ENCODE measurements at regions not wholly inside any gene's neighbourhood (a gene's known extent, or its start where the extent isn't known, plus 50 kb on each side); places are given as distances from the start of the nearest gene placed in this dataset.
"Not testable (repeated sequence)": the region's sequence is repeated elsewhere in the genome, so short reads cannot be mapped to it uniquely, and the experiment has no call there.

DNA sequence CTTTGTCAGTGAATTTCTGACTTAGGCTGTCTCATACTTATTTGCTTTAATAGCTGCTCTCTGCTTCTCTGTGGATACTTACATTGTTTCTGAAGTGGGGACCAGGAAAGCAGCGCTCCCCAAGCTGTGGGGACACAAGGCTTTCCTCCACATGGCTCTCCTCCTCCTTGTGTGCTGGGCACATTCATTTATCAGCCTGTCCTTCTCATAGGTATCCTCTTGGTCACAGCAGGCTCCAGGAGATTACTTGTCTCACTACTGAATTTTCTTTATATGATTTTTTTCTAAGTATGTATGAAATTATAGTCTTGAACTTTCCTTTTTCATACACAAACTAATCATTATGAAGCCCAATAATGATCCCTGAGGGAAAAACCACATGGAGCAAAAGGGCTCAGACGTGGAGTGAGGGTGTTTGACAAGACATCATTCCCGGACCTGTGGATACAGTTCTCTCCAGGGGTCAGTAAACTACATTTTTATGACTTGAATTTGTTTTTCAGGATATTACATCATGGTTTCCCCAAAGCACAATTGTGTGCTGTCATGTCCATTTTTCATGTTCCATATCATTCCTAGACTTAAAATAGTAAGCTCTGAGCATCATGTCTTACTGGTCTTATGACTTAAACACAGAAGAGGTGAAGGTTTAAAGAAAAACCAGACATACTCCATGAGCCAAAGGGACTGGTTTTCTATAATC is 234.5 kb downstream of the PCSK1 start:
- no peak for DNase-seq

DNA sequence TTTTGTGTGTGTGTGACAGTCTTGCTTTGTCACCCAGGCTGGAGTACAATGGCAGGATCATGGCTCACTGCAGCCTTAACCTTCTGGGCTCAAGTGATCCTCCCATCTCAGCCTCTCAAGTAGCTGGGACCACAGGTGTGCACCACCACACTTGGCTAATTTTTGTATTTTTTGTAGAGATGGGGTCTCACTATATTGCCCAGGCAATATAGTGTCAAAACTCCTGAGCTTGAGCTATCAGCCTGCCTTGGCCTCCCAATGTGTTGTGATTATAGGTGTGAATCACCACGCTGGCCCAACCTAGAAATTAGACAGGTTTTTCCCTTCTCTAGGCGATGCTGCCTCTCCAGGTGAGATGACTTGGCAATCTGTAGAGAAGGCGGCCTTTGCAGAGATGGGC is 235.3 kb downstream of the PCSK1 start:
- DNase-seq, result not testable (repeated sequence)

DNA sequence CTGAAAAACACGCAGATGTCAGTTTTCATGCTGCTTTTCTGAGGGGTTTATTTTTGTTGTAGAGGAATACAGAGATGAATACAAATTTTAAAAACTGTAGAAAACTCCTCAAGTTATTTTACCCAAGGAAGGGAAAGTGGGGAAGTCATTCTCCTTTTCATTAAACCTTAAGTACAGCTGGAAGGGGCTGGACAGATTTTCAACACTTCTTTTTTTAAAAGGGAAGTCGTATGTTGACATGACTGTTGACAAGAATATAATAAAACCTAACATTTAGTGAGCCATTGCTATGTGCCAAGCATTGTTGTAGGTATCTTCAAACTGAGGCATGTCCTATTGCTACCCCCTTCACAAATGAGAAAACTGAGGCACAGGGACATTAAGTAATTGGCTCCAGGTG is 235.7 kb upstream of the ELL2 start:
- no peak for DNase-seq

DNA sequence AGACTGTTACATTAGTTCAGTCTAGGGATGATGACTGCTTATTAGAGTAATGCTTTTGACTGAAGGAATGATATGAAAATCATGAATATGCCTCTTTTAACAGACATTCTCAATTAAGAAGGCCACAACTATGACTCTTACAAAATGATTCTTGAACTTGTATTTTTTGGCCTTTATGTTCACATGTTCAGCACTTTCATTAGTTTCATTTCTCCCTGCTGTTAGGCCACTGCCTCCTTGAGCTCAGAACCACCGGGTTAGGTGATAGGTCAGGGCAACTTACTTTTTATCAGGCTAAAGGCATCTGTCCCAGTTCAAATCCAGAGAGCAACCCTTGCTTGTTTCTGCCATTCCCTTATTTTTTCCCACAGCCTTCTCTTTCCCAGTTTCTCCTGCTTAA is 235.2 kb upstream of the ELL2 start:
- DNase-seq, result no peak

- DNase-seq, result no peak
These were observed 234.8 kb upstream of the ELL2 start for GRCh38 chr5:96196407-96196806.

DNA sequence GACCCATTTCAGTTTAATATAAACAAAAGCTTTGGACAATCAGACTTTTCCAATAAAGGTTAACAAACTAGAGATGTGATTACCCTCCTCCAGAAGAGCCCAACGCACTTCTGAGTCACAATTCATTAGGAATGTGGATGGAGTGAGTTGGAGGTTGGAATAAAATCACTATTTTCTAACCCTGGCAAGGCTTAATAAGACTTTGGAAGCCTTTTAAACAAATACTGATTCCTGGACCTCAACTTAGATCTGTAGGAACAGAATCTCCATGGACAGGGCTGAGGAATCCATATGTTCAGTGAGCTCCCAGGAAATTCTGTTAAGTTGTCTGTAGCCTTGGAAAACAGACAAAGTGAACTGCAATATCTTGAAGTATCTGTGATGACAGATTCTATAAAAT is 233.5 kb upstream of the ELL2 start:
- no peak for DNase-seq

GRCh38 chr5:96194593-96194992 is 232.9 kb upstream of the ELL2 start:
- no peak for DNase-seq

GRCh38 chr5:96193946-96194345 is 232.3 kb upstream of the ELL2 start:
- DNase-seq, result no peak

- no peak for DNase-seq
These were observed 228.3 kb upstream of the ELL2 start for GRCh38 chr5:96189987-96190386.

- DNase-seq, result no peak
These were observed 227.6 kb upstream of the ELL2 start for GRCh38 chr5:96189028-96189826.

DNA sequence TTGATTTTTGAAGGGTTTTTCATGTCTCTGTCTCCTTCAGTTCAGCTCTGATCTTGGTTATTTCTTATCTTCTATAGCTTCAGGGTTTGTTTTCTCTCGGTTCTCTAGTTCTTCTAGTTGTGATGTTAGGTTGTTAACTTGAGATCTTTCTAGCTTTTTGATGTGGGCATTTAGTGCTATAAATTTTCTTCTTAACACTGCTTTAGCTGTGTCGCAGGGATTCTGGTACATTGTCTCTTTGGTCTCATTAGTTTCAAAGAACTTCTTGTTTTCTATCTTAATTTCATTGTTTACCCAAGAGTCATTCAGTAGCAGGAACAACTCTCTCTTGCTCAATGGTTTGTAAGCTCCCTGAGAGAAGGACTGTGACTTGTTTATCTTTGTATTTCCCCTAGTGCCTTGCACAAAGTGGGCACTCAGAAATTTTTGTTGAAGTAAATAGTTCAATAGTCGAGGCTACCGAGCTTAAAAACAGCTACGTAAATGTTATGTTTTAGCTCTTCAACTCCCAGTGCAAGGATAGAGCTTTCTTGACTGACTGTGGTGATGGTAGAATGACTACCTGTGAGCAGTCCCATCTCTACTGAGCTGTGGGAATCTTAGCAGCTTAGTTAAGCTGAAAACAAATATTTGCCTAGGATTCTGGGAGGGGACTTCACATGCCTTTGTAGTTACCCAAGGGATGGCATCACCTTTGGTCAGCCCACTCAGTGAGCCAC is 225.8 kb upstream of the ELL2 start:
- no peak for DNase-seq

DNA sequence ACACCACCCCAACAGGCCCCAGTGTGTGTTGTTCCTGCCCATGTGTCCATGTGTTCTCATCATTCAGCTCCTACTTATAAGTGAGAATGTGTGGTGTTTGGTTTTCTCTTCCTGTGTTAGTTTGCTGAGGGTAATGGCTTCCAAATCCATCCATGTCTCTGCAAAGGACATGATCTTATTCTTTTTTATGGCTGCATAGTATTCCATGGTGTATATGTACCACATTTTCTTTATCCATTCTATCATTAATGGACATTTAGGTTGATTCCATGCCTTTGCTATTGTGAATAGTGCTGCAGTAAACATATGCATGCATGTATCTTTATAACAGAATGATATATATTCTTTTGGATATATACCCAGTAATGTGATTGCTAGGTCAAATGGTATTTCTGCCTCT is 222.9 kb upstream of the ELL2 start:
- DNase-seq, result not testable (repeated sequence)

DNA sequence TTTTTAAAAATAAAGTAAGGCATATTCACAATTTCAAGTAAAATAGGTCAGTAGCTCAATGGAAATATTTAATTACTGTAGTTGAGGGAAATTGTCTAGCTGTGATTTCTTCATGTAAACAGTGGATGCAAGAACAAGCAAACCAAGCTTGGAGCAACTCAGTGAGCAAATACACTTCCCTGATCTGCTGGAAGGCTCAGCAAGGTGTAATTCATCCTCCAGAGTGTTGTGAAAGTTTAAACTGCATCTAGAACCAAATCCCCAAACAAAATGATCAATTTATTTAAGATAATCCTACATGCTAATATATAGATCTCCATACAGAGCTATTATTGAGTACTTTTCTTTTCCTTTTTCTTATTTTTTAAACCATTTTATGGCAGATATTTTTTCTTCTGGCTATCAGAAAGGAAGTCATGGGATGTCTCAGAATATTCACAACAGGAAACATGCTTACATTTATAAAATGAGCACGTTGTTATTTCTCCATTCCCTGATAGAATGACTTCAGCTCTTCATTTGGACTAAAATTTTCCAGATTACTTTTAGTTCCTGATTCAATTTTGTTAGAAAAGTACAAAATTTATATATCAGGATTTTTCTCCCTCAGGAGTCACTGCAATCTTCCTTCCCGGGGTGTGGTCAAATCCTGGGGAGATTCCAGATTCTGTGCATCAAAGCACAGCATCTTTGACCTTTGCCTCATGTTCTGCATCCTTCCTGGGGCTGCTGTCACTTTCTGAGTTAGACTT is 219.2 kb upstream of the ELL2 start:
- no peak for DNase-seq

- DNase-seq, result no peak
These were observed 215.7 kb upstream of the ELL2 start for GRCh38 chr5:96177303-96177869.

- DNase-seq, result no peak
These were observed 214.4 kb upstream of the ELL2 start for GRCh38 chr5:96176022-96176421.

GRCh38 chr5:96175090-96175489 is 213.4 kb upstream of the ELL2 start:
- DNase-seq, result no peak

DNA sequence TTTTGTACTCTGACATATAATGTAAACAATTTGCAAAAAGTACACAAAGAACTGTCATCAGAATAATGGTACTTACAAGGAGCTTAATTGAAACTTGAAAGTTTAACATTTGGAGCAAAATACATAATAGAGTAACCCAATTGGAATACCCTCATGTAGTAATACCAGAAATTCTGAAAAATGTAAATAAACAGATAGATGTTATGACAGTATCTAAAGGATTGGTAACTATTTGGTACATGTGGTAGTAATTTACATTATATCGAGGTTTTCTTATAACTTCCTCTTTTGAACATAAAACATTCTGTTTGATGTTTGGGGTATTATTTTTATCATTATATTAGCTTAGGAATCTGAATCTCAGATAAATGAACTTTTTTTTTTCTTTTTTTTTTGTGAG is 211.7 kb upstream of the ELL2 start:
- no peak for DNase-seq

GRCh38 chr5:96172436-96172835 is 210.8 kb upstream of the ELL2 start:
- DNase-seq, result no peak

DNA sequence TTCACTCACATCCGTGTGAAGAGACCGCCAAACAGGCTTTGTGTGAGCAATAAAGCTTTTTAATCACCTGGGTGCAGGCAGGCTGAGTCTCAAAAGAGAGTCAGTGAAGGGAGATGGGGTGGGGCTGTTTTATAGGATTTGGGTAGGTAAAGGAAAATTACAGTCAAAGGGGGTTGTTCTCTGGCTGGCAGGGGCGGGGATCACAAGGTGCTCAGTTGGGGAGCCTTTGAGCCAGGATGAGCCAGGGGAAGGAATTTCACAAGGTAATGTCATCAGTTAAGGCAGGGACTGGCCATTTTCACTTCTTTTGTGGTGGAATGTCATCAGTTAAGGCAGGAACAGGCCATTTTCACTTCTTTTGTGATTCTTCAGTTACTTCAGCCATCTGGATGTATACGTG is 210.3 kb upstream of the ELL2 start:
- not testable (repeated sequence) for DNase-seq

GRCh38 chr5:96170481-96171125 is 209.0 kb upstream of the ELL2 start:
- DNase-seq, result not testable (repeated sequence)

DNA sequence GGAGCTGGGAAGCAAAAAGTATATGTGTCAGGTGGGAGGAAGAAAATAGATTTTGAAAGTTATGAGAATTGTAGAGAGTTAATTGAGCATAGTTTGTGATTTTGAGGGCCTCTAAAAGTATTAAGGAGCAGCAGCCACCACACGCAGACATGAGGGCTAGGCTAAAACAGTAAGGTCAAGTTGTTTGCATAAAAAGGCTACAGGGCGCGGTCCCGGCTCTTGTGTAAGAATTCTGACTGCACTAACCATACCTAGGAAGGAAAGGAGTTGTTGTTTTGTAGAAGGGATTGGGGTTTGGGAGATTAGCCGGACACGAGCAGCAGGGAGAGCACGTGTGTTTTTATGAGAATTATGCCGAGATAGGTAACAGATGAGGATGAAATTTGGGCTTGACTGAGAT is 207.2 kb upstream of the ELL2 start:
- DNase-seq, result not testable (repeated sequence)

DNA sequence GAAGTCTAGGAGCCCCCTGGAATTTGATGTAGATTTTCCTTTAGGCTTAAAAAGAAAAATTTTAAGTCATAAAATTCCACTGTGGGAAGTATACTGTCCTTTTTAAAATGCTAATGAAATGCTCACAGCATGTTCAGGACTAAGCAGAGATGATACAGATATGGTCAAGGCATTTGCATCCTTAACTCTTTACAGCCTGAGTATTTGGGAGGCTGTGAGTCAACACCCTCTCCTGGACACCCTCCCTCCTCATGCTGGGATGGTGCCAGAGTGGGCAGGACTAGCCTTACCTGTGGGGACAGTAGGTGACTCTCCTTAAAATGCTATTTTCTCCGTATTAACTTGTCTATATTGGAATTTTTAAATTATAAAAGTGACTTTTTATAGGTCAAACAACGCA is 197.4 kb upstream of the ELL2 start:
- DNase-seq, result no peak
